D721Med (cell line): ENCODE measurements at regions not wholly inside any gene's neighbourhood (a gene's known extent, or its start where the extent isn't known, plus 50 kb on each side); places are given as distances from the start of the nearest gene placed in this dataset.
"Not testable (repeated sequence)": the region's sequence is repeated elsewhere in the genome, so short reads cannot be mapped to it uniquely, and the experiment has no call there.

Source experiments
- DNase-seq: peaks from one replicate; pipeline ENCODE4 v3.0.0; 2011; ENCODE audit warnings: low spot score; ENCODE audit not compliant: insufficient read length
- FAIRE-seq: peaks from 2 replicates; lab custom pipeline; 2011; peaks lifted over from hg19 to GRCh38; lab: Jason Lieb, UNC
- TF ChIP-seq, protein P1 (sequence below): IDR thresholded peaks from 2 replicates; pipeline ENCODE4 v1.5.1; 2012; ENCODE audit warnings: mild to moderate bottlenecking, control low read depth; ENCODE audit not compliant: insufficient read depth; ENCODE audit errors: missing control alignments

DNA sequence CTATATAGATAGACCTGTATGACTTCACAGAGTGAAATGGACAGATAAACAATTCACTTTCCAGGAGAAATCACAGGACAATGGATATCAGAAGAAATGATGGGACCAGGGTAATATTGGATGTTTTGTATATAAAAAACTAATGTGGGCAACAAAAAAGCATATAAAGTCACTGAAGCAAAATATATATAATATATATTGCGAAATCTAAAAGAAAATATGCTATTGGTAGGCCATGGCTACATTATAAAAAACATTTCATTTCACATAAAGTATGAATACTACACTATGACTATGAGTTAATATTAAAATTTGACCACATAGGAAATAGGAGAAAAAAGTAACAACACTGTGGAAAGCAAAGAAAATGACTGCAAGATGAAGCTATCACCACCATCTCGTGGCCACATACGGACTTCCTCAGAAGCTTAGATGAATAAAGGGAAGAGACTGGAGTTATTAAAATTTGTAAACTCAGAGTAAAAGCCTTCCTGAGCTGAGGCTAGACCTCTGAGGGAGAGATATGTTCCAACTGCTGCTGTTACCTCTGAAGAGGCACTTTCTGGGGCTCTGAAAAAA lies 115.8 kb downstream of the SYT15B start:
- not testable (repeated sequence) for FAIRE-seq, DNase-seq

DNA sequence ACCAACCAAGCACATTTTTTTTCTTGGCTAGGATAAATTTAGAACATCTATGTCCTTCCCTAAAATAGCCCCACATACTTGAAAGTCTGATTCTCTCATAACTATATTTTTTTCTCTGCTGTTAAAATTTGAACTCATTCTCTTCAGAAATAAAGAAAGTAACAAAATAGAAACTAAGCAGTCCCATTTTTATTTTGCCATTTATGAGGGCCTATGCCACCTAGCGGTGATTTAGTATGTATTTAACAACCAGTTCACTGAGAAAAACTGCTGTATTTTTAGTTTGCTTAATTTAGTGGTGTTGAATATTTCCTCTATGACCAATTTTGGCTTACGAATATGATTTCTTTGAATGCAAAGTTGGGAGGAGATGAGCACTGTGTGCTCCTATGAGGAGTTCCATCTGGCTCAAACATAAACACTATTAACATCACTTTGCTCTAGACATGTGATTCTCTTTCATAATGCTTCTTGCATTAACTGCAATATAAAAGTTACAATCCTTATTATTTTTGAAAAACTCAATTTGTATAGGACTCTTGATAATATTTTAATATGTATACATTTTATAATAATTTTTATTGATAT lies 116.6 kb downstream of the SYT15B start:
- not testable (repeated sequence) for DNase-seq, FAIRE-seq
- TF ChIP-seq, protein P1, sequence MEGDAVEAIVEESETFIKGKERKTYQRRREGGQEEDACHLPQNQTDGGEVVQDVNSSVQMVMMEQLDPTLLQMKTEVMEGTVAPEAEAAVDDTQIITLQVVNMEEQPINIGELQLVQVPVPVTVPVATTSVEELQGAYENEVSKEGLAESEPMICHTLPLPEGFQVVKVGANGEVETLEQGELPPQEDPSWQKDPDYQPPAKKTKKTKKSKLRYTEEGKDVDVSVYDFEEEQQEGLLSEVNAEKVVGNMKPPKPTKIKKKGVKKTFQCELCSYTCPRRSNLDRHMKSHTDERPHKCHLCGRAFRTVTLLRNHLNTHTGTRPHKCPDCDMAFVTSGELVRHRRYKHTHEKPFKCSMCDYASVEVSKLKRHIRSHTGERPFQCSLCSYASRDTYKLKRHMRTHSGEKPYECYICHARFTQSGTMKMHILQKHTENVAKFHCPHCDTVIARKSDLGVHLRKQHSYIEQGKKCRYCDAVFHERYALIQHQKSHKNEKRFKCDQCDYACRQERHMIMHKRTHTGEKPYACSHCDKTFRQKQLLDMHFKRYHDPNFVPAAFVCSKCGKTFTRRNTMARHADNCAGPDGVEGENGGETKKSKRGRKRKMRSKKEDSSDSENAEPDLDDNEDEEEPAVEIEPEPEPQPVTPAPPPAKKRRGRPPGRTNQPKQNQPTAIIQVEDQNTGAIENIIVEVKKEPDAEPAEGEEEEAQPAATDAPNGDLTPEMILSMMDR = peak; percentile 32

DNA sequence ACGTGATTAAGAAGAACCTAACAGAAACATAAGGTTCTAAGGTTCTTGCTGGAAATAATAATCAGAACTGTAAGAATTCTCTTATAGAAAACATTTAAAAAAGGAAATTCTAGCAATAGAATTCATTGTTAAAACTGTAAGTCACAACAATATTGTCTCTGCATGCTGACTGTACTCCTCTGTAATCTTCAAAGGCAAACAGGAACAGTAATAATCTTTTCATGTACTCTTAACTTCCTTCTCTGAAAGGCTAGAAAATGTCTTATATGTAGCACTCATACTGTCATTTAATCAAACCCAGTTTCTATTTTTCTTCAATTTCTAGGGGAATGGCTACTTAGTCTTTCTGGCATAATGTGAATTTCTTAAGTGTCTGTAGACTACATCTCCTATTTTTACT lies 103.5 kb upstream of the AGAP9 start:
- FAIRE-seq, DNase-seq: not testable (repeated sequence)

DNA sequence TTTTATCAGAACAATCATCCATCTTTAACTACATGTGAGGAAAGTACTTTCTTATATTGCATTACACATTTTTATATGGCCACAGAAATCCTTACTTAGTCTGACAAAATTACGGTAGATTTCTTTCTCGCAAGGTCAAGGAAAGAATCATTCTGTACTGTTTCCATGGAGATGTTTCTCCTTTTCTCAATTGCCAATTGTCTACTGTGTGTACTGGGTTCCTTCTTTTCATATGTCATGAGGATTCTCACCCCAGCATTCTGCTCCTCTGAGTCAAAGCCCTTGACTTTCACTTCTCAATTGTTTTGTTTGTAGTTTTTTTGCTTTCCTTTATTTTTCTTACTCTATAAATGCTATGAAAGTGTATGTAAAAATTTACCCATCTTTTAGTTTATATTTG lies 99.3 kb upstream of the AGAP9 start:
- not testable (repeated sequence) for DNase-seq, FAIRE-seq

DNA sequence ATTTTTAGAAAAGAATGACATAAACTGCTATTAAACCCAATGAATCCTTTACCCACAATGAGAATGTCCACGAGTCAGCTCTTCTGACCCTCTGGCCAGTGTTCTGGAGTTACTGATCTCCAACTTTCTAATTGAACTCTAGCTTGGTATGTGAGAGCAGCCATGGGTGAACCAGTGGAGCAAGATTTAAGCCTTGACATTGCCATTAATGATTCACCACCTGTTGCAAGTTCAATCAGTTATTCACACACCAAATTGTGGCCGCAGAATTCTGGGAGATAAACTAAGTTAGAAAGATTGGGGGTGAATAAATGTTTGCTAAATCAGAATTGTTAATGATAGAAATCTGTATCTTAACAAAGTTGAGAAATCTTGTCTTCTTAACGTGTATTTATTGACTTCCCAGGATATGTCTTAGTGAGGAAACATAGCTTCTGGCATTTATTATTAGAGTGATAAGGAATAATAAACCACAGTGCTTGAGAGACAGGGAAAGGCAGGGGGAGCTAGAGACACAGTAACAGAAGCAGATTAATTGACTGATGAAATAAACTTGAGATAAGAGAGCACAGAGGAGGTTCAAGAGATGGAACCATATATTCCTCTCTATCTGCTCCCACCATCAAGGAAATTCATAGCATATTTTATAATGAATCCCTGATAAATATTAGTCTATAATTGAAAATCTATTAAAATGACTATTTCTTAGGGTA lies 96.0 kb upstream of the AGAP9 start:
- not testable (repeated sequence) for DNase-seq, FAIRE-seq
- TF ChIP-seq, protein P1 = peak; percentile 2

DNA sequence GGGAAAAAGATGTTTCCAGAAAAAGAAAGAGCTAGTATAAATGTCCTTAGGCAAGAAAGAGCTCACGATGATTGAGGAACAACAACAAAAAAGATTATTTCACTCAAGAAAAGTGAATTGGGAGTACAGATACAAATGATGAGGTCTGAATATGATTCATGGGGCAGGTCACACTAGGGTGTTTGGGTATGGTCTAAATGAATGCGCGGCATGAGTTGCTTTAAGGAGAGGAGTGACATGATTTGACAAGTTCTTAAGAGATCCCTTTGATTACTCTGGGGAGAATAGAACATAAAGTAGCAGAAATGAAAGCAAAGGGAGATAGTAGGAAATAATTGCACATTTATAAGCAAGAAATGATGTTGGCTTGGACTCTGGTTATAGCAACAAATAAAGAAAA lies 85.9 kb upstream of the AGAP9 start:
- DNase-seq, FAIRE-seq: not testable (repeated sequence)

DNA sequence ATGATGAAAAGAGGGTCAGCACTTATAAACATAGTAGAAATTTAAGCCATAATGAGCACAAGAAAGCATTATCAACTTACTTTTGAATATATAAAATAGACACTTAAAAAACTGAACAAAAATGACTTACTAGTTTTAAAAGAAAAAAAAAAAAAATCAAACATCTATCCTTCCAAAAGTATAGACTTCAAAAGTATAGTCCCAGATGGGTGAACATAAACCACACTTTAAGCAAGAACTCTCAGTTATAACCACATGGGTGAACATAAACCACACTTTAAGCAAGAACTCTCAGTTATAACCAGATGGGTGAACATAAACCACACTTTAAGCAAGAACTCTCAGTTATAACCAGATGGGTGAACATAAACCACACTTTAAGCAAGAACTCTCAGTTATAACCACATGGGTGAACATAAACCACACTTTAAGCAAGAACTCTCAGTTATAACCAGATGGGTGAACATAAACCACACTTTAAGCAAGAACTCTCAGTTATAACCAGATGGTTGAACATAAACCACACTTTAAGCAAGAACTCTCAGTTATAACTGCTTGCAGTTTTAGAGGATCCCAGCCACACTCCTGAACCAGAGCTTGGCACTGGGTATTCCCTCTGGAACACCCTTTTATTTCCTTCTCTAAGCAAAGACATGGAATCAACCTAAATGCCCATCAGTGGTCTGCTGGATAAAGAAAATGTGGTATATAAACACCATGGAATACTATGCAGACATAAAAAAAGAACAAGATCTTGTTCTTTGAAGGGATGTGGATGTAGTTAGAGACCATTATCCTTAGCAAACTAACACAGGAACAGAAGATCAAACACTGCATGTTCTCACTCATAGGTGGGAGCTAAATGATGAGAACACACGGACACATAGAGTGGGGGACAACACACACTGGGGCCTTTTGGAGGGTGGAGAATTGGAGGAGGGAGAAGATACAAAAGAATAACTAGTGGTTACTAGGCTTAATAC lies 82.6 kb upstream of the AGAP9 start:
- FAIRE-seq, DNase-seq: not testable (repeated sequence)

DNA sequence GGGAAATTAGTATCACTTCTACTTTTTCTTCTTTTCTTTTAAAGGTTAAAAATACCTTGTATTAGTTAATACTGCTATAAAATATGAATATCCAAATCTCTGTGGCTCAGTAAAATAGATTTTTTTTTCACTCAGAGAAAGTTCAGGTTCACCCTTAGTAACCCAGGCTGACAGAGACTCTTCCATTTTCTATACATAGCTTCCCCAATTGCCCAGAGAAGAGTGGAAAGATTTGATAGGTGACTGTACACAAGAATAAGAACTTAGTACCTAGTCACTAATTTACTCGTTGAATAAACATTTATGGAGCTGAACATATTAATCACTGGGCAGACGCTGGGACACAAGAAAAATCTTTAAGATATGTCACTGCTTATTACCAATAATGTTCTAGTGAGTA lies 77.2 kb upstream of the AGAP9 start:
- FAIRE-seq, DNase-seq: not testable (repeated sequence)

DNA sequence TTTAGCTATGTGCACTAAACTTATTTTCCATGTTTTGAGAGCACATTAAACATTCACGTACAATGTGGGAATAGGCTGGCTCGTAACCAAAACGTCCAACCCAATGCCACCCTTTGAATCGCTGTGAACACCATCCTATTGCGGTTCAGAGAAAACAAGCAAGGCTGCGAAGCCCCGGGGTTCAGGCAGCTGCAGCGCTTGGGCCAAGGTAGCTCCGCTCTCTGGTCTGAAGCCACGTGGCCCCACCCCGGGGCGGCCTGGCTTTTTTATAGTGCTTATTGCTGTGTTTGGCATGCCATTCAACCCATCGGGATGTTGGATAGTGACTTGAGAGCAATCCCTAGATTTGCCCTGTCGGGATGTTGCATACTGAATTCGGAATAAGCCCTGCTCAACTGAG lies 76.7 kb upstream of the AGAP9 start:
- not testable (repeated sequence) for FAIRE-seq, DNase-seq

DNA sequence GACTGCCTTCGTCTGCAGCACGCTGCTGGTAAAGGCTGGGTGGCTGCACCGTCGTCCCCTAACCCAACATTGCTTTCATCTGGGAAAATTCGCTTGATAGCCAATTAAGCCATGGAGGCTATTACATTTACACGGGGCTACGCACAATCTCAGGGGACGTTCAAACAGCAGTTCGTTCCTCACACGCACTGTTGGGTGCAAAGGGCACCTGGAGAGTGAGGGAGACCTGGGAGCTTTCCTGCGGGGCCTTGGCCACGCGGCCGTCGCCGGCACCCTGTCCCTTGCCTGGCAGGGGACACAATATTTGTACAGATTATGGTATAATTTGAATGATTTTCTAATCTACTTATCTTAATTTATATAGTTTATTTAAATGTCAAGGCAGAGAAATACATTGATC lies 76.2 kb upstream of the AGAP9 start:
- not testable (repeated sequence) for DNase-seq, FAIRE-seq

DNA sequence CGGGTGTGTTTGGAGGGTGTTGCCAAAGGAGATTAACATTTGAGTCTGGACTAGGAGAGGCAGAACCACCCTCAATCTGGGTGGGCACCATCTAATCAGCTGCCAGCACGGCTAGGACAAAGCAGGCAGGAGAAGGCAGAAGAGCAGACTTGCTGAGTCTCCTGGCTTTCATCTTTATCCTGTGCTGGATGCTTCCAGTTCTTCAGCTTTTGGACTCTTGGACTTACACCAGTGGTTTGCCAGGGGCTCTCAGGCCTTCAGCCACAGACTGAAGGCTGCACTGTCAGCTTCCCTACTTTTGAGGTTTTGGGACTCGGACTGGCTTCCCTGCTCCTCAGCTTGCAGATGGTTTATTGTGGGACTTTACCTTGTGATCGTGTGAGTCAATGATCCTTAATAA lies 70.4 kb upstream of the AGAP9 start:
- DNase-seq, FAIRE-seq: not testable (repeated sequence)

DNA sequence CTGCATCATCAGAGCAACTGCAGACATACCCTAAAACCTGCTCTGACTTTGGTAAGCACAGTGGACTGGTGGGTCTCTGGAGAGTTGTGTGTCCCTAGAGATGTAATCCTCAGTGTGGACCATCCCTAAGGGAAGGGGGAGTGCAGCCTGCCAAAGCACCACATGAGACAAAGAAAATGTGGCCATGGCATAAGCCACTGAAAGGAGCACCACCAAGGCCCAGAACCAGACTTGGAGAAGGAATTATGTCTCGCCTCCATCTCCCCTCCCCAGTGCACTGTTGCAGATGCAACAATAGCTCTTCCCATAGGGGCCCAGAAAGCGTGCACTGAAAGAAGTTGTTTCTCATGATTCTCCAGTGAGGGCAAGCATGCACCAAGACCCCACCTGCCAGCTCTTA lies 69.7 kb upstream of the AGAP9 start:
- not testable (repeated sequence) for FAIRE-seq

DNA sequence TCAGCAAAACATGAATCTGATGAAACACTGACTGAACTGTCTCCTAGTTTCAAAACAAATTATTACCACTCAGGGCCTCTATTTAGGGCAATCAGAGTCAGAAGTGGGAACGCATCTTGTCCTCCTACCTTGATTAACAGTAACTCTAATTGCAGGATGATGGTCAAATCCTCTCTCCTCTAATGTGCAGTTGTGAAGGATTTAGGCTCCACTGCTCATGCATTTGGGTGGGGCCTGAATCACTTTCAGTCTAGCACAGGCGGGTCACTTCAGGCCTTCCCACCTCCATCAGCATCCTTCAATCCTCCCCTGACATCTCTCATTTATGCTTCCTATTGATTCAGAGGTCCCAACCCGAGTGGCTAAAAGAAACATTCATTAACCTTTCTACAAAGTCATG lies 67.5 kb upstream of the AGAP9 start:
- FAIRE-seq, DNase-seq: not testable (repeated sequence)

More for the DNA sequence above, 69.7 kb upstream of the AGAP9 start:
- DNase-seq = not testable (repeated sequence)

DNA sequence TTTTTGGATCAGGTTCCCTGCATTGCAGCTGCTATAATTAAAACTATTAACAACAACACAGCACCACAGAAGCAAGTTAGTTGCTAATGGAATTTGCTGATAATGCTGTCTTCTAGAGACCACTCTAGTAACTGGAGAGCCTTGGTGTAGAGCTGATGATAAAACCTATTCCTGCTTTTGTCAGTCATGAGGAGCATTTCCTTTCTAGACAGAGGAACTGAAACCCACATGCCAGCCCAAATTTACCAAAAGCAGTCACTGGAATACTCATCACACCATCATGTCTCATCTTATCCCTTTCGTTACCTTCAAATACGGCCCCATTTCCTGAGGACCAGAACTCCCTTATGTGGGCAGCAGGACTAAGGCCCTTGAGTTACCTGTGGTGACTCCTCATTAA lies 67.1 kb upstream of the AGAP9 start:
- not testable (repeated sequence) for FAIRE-seq

DNA sequence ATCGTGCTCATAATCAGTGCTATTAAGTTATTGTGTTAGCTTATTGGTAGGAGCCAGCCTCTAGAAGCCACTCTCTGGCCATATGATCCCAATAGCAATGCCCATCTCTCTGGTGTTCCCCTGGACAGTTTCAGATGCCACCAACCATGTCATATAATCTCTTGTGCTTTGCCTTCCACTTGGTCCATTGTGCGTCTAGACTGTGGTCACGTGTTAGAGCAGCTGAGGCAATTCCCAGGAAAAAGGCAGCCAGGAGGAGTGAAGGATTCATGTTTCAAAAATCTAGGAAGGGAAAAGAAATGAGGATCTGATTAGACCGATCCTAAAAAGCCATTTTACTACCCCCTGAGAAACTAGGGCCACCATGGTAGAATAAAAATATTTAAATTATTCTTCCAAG lies 58.6 kb upstream of the AGAP9 start:
- not testable (repeated sequence) for FAIRE-seq, DNase-seq

More for the DNA sequence above, 67.1 kb upstream of the AGAP9 start:
- not testable (repeated sequence) for DNase-seq

DNA sequence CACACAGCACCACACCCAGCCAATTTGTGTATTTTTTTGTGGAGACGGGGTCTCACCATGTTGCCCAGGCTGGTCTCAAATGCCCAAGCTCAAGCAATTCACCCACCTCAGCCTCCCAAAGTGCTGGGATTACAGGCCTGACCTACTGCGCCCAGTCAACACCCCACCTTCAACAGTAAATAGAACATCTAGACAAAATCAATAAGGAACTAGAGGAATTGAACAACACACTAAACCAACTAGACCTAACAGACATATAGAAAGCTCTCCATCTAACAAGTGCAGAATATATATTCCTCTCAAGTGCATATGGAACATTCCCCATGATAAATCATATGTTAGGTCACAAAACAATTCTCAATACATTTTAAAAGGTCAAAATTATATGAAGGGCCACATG lies 56.6 kb upstream of the AGAP9 start:
- not testable (repeated sequence) for FAIRE-seq, DNase-seq
